GM18873 (cell line): ENCODE measurements at regions not wholly inside any gene's neighbourhood (a gene's known extent, or its start where the extent isn't known, plus 50 kb on each side); places are given as distances from the start of the nearest gene placed in this dataset.
"Not testable (repeated sequence)": the region's sequence is repeated elsewhere in the genome, so short reads cannot be mapped to it uniquely, and the experiment has no call there.

Source experiments
- ATAC-seq: cut with Tn5 transposase; IDR thresholded peaks from one replicate; pipeline ENCODE4 v1.9.1; 2021; ENCODE audit warnings: mild to moderate bottlenecking, moderate library complexity, moderate number of reproducible peaks; ENCODE audit not compliant: unreplicated experiment, low FRiP score

DNA sequence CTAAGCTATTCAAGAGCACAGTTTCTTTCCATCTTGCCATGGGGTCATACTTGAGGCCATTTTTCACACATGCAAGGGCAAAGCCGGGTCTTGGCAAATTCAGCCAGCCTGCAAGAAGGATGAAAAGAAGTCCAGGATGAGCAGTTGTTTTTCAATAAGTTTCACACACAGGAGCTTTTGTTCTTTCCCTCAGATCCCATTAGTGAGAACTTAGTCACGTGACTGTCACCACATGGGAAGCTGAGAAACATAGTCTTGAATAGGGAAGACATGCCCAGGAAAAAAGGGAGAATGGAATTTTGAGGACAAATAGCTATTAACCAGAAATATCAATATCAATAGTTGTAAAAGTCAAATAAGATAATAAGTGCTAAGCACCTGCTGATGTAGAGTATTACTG, 137.7 kb downstream of the AHR start:
- no peak for ATAC-seq

DNA sequence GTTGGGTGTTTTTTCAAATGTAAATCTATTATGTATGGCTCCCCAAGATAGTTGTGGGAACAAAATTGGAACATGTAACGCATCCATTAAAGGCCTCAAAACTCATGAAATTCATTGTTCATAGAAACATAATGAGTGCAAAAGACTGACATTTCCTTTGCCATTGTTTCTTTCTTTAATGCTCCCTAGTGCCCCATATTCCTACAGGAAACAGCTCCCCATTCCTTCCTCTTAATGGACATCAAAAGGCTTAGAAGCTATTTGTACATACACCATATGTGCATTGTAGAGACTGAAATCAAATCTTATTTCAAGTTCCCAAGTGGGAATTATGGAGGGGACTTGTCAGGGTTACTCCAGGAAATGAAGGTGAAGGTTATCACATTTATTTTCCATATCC, 139.1 kb downstream of the AHR start:
- ATAC-seq = no peak

DNA sequence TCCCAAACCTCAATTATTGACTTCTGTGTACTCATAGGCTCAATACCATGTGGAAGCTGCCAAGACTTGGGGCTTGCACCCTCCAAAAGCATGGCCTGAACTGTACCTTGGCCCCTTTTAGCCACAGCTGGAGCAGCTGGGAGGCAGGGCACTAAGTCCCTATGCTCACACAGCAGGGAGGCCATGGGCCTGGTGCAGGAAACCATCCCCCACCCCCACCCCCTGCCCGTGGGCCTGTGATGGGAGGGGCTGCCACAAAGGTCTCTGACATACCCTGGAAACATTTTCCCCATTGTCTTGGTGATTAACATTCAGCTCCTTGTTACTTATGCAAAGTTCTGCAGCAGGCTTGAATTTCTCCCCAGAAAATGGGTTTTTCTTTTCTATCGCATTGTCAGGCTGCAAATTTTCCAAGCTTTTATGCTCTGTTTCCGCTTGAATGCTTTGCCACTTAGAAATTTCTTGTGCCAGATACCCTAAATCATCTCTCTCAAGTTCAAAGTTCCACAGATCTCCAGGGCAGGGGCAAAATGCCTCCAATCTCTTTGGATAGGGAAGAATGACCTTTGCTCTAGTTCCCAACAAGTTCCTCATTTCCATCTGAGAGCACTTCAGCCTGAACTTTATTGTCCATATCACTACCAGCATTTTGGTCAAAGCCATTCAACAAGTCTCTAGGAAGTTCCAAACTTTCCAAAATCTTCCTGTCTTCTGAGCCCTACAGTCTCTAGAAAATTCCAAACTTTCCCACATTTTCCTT, 141.8 kb downstream of the AHR start:
- ATAC-seq = not testable (repeated sequence)

DNA sequence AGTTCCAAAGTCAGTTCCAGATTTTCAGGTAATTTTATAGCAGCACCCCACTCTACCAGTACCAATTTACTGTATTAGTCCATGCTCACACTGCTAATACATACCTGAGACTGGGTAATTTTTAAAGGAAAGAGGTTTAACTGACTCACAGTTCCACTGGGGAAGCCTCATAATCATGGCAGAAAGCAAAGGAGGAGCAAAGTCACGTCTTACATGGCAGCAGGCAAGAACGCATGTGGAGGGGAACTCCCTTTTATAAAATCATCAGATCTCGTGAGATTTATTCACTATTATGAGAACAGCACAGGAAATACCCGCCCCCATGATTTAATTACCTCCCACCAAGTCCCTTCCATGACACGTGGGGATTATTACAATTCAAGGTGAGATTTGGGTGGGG, 142.4 kb downstream of the AHR start:
- no peak for ATAC-seq

DNA sequence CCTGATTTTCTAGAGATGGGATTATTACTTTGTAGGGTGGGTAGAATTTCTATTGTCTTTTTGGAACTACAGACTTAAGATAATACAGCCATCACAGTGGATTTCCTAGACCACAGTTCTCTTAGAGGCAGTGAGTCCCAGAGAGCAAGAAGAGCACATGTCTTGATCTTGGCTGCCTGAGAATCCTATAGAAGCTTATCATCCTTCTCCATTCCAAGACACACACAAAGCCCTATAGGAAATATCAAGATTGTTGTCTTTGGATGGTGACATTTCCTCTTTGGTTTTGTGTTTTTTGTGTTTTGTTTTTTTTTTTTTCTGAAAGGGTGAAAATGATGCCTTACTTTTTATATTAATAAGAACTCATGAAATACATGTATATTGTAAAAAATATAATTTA, 143.1 kb downstream of the AHR start:
- no peak for ATAC-seq

DNA sequence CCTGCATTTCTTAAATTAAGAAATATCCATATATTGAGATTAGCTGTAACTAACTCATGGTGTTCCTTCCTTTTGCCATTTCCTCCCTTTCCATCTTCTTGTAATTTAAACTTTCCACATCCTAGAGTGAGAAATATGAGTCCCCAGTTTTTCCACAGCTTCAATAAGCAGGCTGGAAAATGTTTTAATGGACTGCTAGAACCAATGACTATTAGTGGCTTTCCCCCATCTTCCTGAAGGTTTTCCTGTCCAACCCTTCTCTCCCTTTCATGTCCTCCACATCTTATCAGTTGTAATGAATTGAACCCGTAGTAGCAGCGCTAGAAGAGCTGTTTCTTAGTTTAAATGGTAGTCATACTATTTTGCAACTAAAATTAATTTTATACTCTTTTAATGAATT, 145.7 kb downstream of the AHR start:
- ATAC-seq = no peak

DNA sequence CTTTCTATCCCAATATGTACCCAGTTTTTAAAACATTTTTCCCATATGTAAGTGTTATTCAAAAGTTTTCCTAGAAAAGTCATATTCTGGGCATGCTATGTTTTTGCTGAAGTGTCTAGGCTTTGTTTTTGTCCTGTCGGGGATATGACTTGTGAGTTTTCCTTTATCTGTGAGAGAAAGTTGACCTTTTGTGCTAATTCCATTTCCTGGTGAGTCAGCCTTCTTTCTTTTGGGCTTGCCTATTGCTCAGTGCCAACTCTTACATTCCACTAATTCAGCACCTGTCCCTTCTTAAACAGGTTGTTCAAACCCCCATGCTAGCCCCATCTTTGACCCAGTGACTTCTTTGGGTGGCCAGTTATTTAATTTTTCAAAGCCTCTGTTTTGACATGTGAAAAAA, 146.2 kb downstream of the AHR start:
- ATAC-seq = no peak

DNA sequence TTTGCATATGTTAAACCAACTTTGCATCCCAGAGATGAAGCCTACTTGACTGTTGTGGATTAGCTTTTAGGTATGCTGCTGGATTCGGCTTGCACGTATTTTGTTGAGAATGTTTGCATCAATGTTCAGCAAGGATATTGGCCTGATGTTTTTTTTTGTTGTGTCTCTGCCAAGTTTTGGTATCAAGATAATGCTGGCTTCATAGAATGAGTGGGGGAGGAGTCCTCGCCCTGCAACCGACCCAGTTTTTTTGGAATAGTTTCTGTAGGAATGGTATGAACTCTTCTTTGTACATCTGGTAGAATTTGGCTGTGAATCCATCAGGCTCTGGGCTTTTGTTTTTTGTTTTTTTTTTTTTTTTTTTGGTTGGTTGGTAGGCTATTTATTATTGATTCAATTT, 147.9 kb downstream of the AHR start:
- ATAC-seq = no peak

DNA sequence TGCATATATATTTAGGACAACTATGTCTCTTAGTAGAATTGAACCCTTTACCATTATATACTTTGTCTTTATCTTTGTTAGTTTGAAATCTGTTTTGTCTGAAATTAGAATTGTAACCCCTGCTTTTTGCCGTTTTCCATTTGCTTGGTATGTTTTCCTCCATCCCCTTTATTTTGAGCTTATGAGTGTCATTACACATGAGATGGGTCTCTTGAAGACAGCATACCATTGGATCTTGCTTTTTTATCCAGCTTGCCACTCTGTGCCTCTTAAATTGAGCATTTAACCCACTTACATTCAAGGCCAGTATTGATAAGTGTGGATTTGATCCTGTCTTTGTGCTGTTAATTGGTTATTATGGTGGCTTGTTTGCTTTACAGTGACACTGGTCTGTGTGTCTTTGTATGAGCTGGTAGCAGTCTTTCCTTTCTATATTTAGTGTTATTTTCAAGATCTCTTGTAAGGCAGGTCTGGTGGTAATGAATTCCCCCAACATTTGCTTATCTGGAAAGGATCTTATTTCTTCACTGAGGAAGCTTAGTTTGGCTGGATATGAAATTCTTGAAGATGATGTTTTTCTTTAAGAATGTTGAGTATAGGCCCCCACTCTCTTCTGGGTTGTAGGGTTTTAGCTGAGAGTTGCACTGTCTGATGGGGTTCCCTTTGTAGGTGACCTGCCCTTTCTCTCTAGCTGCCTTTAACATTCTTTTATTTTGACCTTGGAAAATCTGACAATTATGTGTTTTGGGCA, 149.5 kb downstream of the AHR start:
- ATAC-seq = no peak

DNA sequence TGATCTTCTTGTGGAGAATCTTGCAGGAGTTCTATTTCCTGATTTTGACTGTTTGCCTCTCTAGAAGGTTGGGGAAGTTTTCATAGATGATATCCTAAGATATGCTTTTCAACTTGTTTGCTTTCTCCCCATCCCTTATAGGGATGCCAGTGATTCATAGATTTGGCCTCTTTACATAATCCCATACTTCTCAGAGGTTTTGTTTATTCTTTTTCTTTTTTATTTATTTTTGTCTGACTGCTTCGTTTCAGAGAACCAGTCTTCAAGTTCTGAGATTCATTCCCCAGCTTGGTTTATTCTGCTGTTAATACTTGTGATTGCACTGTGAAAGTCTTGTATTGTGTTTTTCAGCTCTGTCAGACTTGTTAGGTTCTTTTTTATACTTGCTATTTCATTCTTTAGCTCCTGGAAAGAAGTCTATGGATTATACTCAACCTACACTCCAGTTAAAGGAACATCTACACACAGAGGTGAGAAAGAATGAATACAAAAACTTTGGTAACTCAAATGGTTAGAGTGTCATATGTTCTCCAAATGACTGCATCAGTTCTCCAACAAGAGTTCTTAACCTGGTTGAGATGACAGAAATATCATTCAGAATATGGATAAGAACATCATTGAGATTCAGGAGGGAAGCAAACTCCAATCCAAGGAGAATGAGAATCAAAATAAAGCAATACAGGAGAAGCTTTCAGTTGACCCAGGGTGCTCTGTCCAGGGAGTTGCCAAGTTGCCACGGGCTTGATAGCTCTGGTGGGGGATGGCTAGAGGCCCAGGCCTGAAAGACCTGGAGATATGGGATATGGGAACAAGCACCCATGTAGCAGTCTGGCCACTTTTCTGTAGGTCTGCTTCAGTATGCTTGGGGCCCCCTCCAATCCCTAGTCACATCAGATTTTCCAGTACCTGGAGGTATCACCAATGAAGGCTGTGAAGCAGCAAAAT, 150.3 kb downstream of the AHR start:
- ATAC-seq = no peak

DNA sequence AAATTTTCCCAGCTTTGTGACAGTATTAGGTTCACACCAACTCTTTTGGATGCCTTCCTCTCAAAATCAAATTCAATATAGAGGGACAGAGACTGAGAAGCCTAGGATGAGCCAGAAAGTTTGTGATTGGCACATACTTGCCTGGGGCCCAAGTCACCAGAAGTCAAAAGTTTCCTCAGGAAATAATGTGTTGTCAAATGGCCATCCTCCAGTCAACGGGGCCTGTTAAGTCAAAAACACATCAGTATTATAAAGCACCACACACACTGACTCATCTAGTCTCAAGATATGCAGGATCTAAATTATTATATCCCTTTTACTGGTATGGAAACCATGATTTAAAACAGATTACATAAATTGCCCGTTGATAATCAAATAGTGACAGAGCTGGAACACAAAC, 158.1 kb downstream of the AHR start:
- no peak for ATAC-seq

DNA sequence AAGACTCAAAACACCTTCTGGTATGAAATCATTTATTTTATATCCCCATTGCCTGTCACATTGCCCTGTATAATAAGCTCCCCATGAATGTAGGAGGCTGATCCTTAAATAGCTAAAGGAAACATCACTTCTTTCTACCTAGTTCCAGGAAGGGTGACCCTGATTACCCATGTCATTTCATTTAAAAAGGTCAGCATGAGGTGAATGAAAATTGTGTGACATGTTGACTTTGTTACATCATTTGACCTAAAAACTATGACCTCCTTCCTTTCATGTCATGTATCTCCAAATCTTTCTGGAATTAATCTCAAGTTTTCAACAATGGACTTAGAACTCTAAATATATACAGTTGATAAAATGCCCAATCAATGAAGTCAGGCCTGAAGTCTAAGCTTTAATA, 161.5 kb downstream of the AHR start:
- no peak for ATAC-seq

DNA sequence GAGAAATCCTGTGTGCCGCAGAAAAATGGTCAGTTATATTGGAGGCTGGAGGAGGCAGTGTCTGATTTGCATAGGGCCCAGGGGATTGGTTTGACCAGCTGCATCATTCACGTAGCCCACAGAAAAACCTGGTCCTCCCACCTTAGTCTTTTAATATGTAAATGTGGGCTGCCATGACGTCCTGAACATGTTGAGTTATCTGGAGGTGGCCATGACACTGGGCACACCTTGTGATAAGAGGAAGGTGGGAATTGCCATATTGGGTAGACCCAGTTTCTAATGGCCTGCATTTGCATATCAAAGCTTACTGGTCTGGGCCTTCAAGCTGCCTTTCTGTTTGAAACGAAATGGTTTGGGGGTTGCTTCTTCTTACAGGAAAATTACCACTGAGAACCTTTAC, 162.2 kb downstream of the AHR start:
- no peak for ATAC-seq

DNA sequence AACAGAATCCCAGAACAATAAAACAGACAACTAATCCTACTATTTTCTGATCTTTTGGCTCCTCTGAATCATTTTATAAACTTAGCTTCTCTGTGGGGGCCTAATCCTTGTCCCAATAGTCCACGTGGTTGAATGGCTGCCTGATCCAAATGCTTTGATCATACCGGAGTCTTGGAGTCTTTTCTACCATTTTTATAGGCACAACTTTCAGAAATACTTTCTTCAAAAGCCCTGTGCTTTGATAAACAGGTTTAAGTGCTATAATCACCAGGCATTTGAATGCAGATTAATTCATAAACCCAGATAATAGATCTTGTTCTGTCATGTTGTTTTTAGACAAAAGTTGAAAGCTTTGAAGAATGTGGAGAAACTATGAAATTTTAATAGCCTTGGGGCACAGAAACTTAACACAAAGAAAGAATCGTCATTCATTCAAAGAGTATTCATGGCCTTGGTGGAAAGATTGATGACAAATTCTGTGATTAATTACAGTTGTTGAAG, 163.7 kb downstream of the AHR start:
- no peak for ATAC-seq

DNA sequence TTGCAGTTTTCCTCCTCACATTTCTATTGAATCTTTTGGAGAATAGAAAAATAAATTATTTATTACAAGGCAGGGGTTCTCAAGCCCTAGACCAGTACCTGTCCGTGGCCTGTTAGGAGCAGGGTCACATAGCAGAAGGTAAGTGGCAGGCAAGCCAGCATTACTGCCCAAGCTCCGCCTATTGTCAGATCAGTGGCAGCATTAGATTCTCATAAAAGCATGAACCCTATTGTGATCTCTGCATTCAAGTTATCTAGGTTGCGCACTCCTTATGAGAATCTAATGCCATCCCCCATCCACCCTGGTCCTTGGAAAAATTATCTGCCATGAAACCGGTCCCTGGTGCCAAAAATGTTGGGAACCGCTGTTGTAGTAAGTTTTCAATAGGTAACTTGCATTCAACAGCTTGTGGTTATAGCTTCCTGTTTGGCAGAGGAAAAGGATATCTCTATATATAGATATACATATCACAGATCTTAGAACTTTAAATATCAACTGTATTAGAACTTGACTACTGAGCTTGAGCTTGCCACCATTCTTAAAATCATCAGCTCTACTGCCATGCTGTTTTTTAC, 165.1 kb downstream of the AHR start:
- no peak for ATAC-seq

DNA sequence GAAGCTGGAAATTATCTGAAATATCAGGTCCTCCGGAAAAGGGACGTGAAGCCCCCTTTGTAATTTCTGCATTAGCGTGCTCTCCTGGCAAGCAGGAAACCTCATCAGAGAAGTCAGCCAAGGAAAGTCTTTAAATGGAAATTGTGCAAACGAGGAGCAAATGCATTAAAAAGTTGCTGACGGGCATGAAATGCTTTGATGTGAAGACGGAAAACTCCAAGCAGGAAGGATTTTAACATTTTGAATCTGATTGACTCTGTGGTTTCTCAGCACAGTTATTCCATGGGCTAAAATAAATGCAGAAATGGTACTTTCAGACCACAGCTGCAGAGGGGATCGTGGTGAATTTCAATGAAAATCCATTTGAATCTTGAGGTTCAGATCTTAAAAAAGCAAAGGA, 167.8 kb downstream of the AHR start:
- no peak for ATAC-seq

DNA sequence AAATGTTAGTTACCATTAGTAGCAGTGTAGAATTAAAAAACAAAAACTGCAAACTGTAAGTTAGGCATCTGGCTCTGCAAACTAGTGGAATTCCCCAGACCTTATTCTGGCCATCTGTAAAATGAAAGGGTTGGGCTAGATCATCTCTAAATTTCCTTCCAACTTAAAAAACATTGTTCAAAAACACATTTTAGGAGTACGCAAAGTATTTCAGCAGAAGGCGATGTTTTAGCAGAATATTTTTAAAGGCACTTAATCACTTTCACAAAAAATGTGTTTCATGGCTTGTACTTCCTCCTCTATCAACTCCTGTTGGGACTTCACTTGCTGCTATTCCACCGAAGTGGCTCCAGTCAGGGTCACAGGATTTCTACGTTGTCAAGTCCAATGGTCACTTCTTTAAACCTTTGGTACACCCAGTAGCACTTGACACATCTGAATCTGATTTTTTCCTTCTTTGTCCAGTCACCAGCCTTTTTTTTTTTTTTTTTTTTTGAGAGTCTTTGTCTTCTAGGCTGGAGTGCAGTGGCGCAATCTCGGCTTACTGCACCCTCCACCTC, 169.0 kb downstream of the AHR start:
- no peak for ATAC-seq

DNA sequence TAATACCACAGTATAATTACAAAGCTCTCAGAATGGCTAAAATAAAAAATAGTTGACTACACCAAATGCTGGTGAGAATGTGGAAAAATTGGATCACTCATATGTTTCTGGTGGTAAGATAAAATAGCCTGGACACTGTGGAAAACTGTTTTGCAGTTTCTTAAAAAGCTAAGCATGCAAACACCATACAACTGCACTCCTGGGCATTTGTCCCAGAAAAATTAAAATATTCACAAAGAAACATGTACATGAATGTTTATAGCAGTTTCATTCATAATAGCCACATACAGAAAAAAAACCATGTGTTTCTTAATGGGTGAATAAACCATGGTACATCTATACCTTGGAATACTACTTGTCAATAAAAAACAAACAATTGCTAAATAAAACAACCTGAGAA, 172.9 kb downstream of the AHR start:
- ATAC-seq = no peak

DNA sequence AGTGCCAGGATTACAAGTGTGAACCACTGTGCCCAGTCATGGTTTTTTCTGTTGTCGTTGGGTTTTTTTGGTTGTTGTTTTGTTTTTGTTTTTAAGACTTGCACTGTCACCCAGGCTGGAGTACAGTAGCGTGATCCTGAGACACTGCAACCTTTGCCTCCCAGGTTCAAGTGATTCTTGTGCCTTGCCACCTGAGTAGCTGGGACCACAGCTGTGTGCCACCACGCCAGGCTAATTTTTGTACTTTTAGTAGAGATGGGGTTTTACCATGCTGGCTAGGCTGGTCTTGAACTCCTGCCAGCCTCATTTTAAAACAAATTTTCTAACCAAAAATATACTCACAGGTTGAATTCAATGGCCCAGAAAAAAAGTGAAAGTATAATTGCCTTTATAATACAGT, 174.1 kb downstream of the AHR start:
- ATAC-seq = no peak

DNA sequence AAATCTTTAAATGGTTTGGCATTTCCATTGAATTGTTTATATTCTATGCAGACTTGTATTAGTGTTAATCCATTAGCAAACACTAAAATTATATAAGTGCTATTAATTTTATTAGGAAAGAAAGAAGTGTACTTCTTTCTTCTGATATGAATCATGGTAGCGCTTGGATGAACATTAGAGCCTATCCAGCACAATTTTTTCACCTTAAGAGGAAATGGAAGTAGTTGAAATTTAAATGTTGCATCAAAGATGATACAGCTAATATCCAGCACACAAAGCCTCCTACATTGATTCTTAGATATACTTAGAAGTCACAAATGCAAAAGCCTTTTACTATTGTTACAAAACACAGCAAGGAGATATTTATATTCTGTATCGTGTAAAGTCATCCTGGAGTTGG, 174.5 kb downstream of the AHR start:
- ATAC-seq = no peak
